ENCODE measurements at regions not wholly inside any gene's neighbourhood (a gene's known extent, or its start where the extent isn't known, plus 50 kb on each side); places are given as distances from the start of the nearest gene placed in this dataset.

- no peak for DNase-seq
Measured at GRCh38 chr3:43997788-43998369, 243.8 kb upstream of the TOPAZ1 start.

DNA sequence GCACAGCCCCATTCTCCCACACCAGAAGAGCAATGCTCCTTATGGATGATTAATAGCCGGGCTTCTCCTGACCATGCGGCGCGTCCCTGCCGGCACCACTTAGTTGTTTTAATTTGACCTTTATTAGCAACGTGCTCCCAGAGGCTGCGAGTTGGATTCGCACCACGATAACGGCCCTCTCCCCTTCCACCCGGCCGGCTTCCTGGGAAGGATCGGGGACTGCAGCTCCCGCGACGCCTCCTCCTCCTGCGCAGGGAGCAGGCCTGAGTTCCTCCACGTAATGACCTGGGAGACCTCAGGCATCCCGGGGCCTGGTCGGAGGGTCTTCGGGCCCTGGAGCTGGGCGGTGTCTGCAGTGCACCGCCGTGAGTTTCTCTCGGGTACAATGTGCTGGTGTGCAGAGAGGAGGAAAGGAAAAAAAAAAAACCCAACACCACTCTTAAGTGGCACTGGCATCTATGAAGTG, 243.3 kb upstream of the TOPAZ1 start:
- DNase-seq: no peak

DNA sequence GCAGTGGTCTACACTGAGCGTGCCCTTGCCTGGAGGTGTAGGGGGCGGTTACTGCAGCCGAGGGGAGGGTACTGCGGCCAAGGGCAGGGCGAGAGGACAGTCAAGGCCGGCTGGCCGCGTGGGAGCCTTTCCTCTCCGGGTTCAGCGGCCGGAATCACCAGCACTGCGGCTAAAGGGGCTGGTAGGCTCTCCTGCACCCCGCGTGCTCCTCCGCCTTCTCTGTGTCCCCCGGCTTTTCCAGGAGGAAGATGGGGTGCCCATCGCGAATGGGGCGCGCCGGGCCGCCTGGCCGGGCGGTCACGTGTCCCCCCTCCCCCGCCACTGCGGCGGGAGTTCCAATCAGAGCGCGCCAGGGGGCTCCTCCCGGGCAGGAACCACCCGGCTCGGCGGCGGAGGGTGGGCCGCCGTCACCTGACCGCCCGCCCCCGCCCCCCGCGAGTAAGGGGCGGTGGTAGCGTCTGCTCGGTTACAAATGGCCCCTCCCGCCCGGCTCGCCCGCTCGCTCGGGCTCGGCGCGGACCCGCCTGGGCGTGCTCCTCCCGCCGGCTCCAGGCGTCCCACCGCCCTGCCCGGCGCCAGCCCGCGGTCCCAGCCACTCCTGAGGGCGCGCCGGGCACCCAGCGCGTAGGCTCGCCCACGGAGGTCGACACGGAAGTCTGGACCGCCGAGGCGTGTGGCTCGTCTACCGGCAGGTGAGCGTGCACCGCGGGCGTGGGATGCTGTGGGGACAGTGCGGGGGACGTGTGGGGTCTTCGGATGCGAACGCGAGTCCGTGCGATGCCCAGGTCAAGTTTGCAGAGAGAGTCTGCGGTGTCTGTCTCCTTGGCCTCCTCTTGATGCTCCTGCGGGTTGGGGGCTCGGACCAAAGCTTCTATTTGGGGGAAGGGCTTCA, 242.6 kb upstream of the TOPAZ1 start:
- DNase-seq: peak; percentile 70

- no peak for DNase-seq
Measured at GRCh38 chr3:43999728-44000319, 241.9 kb upstream of the TOPAZ1 start.

DNA sequence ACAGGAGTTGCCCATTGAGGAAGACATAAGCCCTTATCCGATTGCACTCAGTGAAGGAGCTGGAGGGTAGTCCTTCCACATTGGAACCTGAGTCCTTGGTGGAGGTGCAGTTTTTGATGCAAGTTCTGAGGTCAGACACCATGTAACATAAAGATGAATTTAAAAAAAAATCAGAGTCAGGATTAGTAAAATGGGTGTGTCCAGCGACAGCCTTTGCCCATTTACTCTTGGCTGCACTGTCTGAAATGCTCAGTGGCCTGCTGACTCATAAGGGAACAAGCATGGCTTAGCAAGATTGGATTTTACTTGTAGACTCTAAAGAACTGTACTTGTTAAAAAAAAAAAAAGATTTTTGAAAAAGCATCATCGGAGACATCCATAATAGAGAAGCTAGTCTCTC, 241.1 kb upstream of the TOPAZ1 start:
- DNase-seq: no peak

GRCh38 chr3:44001072-44001471, 240.6 kb upstream of the TOPAZ1 start:
- no peak for DNase-seq

DNA sequence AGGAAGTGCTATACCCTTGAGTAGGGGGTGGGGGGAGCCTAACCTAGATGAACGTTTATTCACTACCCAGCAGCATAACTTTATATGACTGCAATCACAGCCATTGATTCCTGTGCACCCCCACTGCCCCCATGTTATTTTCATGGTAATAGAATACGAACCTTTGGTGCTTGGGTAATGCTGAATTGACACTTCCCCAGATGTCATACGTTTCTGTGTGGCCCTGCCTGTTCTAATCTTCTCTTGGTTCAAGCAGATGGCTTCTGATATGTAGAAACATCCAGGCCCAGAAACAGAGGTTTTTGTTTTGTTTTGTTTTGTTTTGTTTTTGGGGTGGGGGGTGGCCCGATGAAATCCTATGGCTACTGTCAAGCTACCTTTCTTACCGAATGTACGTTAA, 237.9 kb upstream of the TOPAZ1 start:
- DNase-seq: no peak

- DNase-seq: no peak
Measured at GRCh38 chr3:44011680-44012079, 230.0 kb upstream of the TOPAZ1 start.

GRCh38 chr3:44012160-44012899, 229.4 kb upstream of the TOPAZ1 start:
- DNase-seq: no peak

GRCh38 chr3:44013967-44014366, 227.7 kb upstream of the TOPAZ1 start:
- no peak for DNase-seq

- DNase-seq: no peak
Measured at GRCh38 chr3:44015170-44015569, 226.5 kb upstream of the TOPAZ1 start.

GRCh38 chr3:44016818-44017217, 224.9 kb upstream of the TOPAZ1 start:
- DNase-seq: no peak

- DNase-seq: no peak
Measured at GRCh38 chr3:44018926-44019325, 222.8 kb upstream of the TOPAZ1 start.

DNA sequence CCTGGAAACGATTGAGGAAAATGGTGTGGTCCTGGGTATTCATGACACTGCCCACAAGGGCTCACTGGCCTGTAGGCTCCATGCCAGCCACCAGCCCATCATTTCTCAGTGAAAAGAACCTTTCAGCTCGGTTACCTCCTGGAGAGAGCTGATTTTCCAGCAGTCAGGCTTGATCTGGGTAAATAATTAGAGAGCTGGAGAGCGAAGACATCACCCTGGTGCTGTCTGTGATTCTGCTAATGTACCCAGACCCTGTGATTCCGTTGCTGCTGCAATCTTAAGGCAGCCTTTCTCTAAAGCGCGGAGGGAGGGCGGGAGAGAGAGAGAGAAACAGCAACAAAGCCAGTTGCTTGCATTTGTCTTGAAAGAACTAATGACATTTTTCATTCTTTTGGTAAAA, 221.9 kb upstream of the TOPAZ1 start:
- no peak for DNase-seq

- DNase-seq: peak; percentile 23
Measured at GRCh38 chr3:44020143-44020542, 221.5 kb upstream of the TOPAZ1 start.

- no peak for DNase-seq
Measured at GRCh38 chr3:44021651-44022594, 219.8 kb upstream of the TOPAZ1 start.

DNA sequence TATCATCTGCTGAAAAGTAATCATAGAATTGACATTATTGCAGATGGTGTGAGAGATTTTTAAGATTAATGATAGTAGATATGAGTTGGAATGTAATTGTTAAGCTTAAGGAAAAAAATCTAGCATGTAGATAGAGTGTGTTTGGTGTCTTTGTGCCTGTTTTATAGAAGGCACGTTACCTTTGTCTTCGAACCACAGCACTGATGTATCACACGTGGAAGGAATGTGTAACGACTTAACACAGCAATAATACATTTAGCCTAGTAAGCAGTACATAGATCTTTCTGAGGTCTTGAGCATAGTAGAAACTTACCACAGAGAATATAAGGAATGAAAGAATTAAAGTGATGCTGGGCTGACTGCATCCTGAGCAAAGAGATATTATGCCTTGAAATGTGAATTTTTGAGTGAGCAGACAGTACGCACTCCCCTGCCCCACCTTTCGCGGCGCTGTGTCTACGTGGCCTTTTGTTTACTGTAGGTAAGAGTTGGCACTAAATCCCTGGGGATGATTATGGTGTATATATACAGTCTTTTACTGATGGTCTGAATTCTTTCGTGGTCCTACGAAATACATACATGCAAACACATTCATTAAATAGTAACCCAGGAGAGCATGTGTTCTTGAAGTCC, 217.6 kb upstream of the TOPAZ1 start:
- no peak for DNase-seq

DNA sequence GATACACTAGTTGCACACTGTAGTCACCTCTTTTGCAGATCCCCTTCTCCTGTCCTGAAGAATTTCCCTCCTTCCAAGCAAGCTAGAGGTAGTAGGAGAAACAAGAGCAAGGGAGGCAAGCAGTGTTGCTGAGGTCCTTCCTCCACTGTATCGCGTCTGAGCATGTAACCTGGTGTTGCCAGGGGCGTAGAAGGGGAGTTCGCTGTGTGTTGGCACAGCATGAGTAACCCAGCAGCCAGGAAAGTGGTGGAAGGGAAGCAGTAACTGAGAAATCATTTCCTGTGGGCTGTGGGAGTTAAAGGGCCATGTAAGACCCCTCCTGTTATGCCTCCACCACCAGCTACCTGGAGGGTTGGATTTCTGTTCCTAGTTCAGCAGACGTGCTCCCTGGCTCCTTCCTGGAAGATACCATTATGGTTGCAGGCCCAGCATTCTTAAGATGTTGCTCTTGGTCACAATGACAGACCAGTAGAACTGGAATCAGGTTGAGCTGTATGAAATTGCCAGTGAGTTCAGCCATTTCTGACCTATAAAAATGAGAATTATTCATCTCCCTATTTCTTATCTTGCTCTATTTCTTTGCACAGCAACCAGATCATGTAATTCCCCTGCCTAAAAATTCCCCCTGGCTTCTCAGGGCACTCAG, 215.3 kb upstream of the TOPAZ1 start:
- DNase-seq: no peak

DNA sequence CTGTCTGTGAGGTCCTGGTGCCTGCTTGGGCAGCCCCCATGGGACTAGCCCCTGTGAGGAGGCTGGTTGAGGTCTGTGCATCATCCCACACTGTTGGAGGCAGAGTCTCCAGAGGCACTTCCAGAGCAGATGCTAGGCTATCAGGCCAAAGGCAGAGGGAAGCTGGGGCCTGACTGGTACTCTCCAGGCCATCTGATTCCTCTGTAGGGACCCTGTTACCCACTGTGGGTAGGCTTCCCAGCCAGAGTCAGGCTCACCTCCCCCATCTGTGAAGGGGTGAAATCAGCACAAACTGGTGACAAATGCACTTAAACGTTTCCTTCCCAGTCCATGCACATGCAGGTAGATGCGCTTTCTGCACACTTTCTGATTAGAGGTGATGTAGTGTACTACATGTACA, 212.6 kb upstream of the TOPAZ1 start:
- DNase-seq: no peak

GRCh38 chr3:44030285-44030684, 211.4 kb upstream of the TOPAZ1 start:
- DNase-seq: no peak

DNA sequence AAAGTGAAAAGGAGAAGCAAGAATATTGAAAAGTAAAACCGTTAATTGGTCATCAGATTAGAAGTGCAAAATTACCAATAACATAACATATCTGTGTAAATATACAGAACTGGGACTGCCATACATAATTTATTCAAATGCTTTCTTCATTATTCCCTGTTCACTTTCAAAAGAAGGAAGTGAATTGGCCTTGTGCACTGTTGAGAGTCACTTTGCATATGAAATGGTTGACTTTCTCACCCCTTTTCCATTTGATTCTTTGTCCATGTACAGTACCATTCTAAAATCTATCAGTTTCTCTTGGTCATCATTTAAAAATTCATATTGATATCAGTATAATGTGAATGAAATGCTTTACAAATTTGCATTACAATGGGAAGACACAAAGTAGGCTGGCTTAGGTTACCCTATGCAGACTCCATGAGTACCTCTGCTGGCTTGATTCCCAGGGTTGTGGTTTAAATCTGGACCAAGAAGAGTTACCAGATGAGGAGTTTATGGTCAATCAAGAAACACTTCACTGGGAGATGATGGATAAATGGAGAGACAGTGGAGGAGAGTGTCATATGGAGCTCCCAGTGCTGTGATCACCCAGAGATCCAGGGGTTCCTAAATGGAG, 210.9 kb upstream of the TOPAZ1 start:
- no peak for DNase-seq

Measured in NCI-H1105 treated with DMSO at 0.1 percent for 48 hours (cell line).